HCT116 (cell line): ENCODE measurements at regions not wholly inside any gene's neighbourhood (a gene's known extent, or its start where the extent isn't known, plus 50 kb on each side); places are given as distances from the start of the nearest gene placed in this dataset.

Source experiments
- ATAC-seq: fragments of 200-7000 bp; cut with Tn5 transposase; 2 replicates; pipeline ENCODE4 v1.9.1; 2020; ENCODE audit warnings: mild to moderate bottlenecking, moderate library complexity
- BruUV-seq: library from RNA; stranded (reverse); fragments of 400-500 nt; replicated peaks from 2 replicates; lab custom pipeline; 2021; lab: Mats Ljungman, UMichigan
- CTCF ChIA-PET: fragments of 300-600 bp; sonication (Branson Sonifier 250); formaldehyde crosslinking; loops from one replicate; lab custom pipeline; 2021; ENCODE audit warnings: antibody characterized with exemption; lab: Charles Lee
- POLR2A ChIA-PET: fragments of 300-600, 350-600 bp; sonication (Branson Sonifier 250); formaldehyde crosslinking; loops from one replicate; lab custom pipeline; 2021; ENCODE audit warnings: antibody characterized with exemption; lab: Charles Lee
- RAD21 ChIA-PET, 2 experiments: fragments of 300-600 bp; sonication (Branson Sonifier 250); formaldehyde crosslinking; loops; one replicate each; lab custom pipeline; 2023; ENCODE audit warnings: low total read pairs in 2 of 2; ENCODE audit not compliant: uncharacterized antibody in 2 of 2, unreplicated experiment in 2 of 2, low non-redundant PET in 1 of 2; lab: Charles Lee
- DNase-seq: peaks from one replicate; pipeline ENCODE4 v3.0.0-alpha.2; 2010; ENCODE audit warnings: low read depth, low spot score
- H2AFZ ChIP-seq: fragments of 200-600 bp; shearing (Covaris generic), sonication (generic); 2 replicates; pipeline ENCODE4 v1.6.1; 2017; ENCODE audit warnings: low read depth, mixed run types, mixed read lengths, antibody characterized with exemption, low read length; ENCODE audit not compliant: poor library complexity, severe bottlenecking
- H3K27ac ChIP-seq: 2 replicates; pipeline ENCODE4 v1.5.1; 2012; ENCODE audit warnings: low read depth, low read length
- H3K27me3 ChIP-seq: fragments of 200-600 bp; sonication (generic); 2 replicates; pipeline ENCODE4 v1.6.1; 2016; ENCODE audit warnings: mixed run types, low read length, mixed read lengths; ENCODE audit not compliant: insufficient read depth
- H3K36me3 ChIP-seq, 2 experiments: fragments of 200-500 bp in 1 of 2; fragments of 200-600 bp in 1 of 2; sonication (Bioruptor generic) in 1 of 2; sonication (generic) in 1 of 2; 2 replicates each; pipeline versions ENCODE4 v1.5.1 to v1.6.1; 2014 to 2016; ENCODE audit warnings: low read length in 2 of 2, inconsistent platforms in 1 of 2, mixed read lengths in 1 of 2, mixed run types in 1 of 2; ENCODE audit not compliant: insufficient read depth in 2 of 2, control insufficient read depth in 1 of 2
- H3K4me1 ChIP-seq, 2 experiments: fragments of 200-600 bp in 1 of 2; sonication (generic) in 1 of 2; 2 replicates each; pipeline versions ENCODE4 v1.5.1 to v1.6.1; 2012 to 2017; ENCODE audit warnings: low read length in 2 of 2, inconsistent platforms in 1 of 2, mild to moderate bottlenecking in 1 of 2, mixed read lengths in 1 of 2, mixed run types in 1 of 2, moderate library complexity in 1 of 2; ENCODE audit not compliant: insufficient read depth in 2 of 2, control insufficient read depth in 1 of 2
- H3K4me2 ChIP-seq: fragments of 200-600 bp; sonication (generic); 2 replicates; pipeline ENCODE4 v1.6.1; 2017; ENCODE audit warnings: mixed run types, low read length, mixed read lengths
- H3K4me3 ChIP-seq, 2 experiments: fragments of 200-600 bp in 1 of 2; sonication (generic) in 1 of 2; replicated peaks in 1 of 2; 2 replicates each; pipeline ENCODE4 v1.5.1; 2011 to 2016; ENCODE audit warnings: low read length in 2 of 2, control low read depth in 1 of 2, low read depth in 1 of 2, mild to moderate bottlenecking in 1 of 2, mixed read lengths in 1 of 2, mixed run types in 1 of 2
- H3K79me2 ChIP-seq: fragments of 200-600 bp; sonication (generic); 2 replicates; pipeline ENCODE4 v1.6.1; 2017; ENCODE audit warnings: mild to moderate bottlenecking, mixed run types, low read length, moderate library complexity, mixed read lengths; ENCODE audit not compliant: insufficient read depth
- H3K9ac ChIP-seq: fragments of 200-600 bp; sonication (generic); 2 replicates; pipeline ENCODE4 v1.6.1; 2016; ENCODE audit warnings: low read length, mixed read lengths
- H3K9me2 ChIP-seq: fragments of 200-600 bp; sonication (generic), shearing (Covaris generic); 2 replicates; pipeline ENCODE4 v1.6.1; 2017; ENCODE audit warnings: mixed run types, mild to moderate bottlenecking, moderate library complexity; ENCODE audit not compliant: insufficient read depth
- H3K9me3 ChIP-seq, 2 experiments: fragments of 200-500 bp in 1 of 2; fragments of 200-600 bp in 1 of 2; sonication (Bioruptor generic) in 1 of 2; sonication (generic) in 1 of 2; 2 replicates each; pipeline ENCODE4 v1.6.1; 2014 to 2017; ENCODE audit warnings: low read length in 2 of 2, mixed read lengths in 2 of 2, inconsistent platforms in 1 of 2, low read depth in 1 of 2, mild to moderate bottlenecking in 1 of 2, mixed run types in 1 of 2, moderate library complexity in 1 of 2; ENCODE audit not compliant: control insufficient read depth in 1 of 2, insufficient read depth in 1 of 2
- H4K20me1 ChIP-seq: fragments of 200-600 bp; sonication (generic), shearing (Covaris generic); 2 replicates; pipeline ENCODE4 v1.6.1; 2017; ENCODE audit warnings: mixed run types, mild to moderate bottlenecking, moderate library complexity; ENCODE audit not compliant: insufficient read depth
- CBX3 ChIP-seq: IDR thresholded peaks from 2 replicates; pipeline ENCODE4 v1.6.1; 2012; ENCODE audit warnings: low read depth
- ELF1 ChIP-seq: IDR thresholded peaks from 2 replicates; pipeline ENCODE4 v1.6.1; 2012; ENCODE audit warnings: low read depth, borderline replicate concordance
- EZH2 ChIP-seq: fragments of 200-600 bp; sonication (generic); IDR thresholded peaks from 2 replicates; pipeline ENCODE4 v1.6.1; 2017; ENCODE audit warnings: antibody characterized with exemption, mixed run types
- EZH2phosphoT487 ChIP-seq: fragments of 200-600 bp; IDR thresholded peaks from 2 replicates; pipeline ENCODE4 v1.6.1; 2018; ENCODE audit warnings: antibody characterized with exemption, borderline replicate concordance
- FOSL1 ChIP-seq: IDR thresholded peaks from 2 replicates; pipeline ENCODE4 v1.6.1; 2012; ENCODE audit warnings: low read depth
- MAX ChIP-seq: IDR thresholded peaks from 2 replicates; pipeline ENCODE4 v1.6.1; 2012
- POLR2AphosphoS5 ChIP-seq: IDR thresholded peaks from 2 replicates; pipeline ENCODE4 v1.6.1; 2011; ENCODE audit warnings: mild to moderate bottlenecking, low read depth, low read length, moderate library complexity
- SP1 ChIP-seq: IDR thresholded peaks from 2 replicates; pipeline ENCODE4 v1.6.1; 2012; ENCODE audit warnings: low read depth
- SRF ChIP-seq: IDR thresholded peaks from 2 replicates; pipeline ENCODE4 v1.6.1; 2012; ENCODE audit warnings: low read depth
- TCF7L2 ChIP-seq: IDR thresholded peaks from 2 replicates; pipeline ENCODE4 v1.7.0; 2011; ENCODE audit warnings: borderline replicate concordance, inconsistent platforms; ENCODE audit not compliant: insufficient read depth, insufficient read length; ENCODE audit errors: extremely low read depth
- YY1 ChIP-seq: IDR thresholded peaks from 2 replicates; pipeline ENCODE4 v1.6.1; 2011; ENCODE audit warnings: low read length, low read depth, moderate library complexity, mild to moderate bottlenecking; ENCODE audit not compliant: insufficient replicate concordance; ENCODE audit errors: extremely low read depth
- ZFX ChIP-seq: fragments of 450-650 bp; IDR thresholded peaks from 2 replicates; pipeline ENCODE4 v1.6.1; 2017
- ZNF274 ChIP-seq: fragments of 200-500 bp; sonication (Bioruptor generic); IDR thresholded peaks from 2 replicates; pipeline ENCODE4 v1.6.1; 2014; ENCODE audit warnings: mild to moderate bottlenecking, low read depth, low read length, inconsistent platforms
- intact Hi-C: fragments of 100-400 bp; cut with micrococcal nuclease; formaldehyde crosslinking; loops from 2 replicates; pipeline ENCODE4 v1.10.0; 2022

- Histone ChIP-seq H3K9me2 (no peaks in the 10 kb centered on the region), H3K27ac (no peak overlapping the region), H3K79me2 (no peaks in the 10 kb centered on the region), H3K27me3 (no peaks in the 10 kb centered on the region), H3K36me3 (no peaks in the 10 kb centered on the region), H3K9me3 (no peaks in the 10 kb centered on the region), H3K4me2 (no peak overlapping the region), H3K4me1 (no peaks in the 10 kb centered on the region), H4K20me1 (no peaks in the 10 kb centered on the region), H3K9ac (no peak overlapping the region), H3K4me3 (no peak overlapping the region), H2AFZ (no peak overlapping the region)
- intact Hi-C loops, result no loop called here
- RAD21 ChIA-PET, result no interaction called here
- POLR2A ChIA-PET, result no interaction called here
- CTCF ChIA-PET, result no interaction called here
- no TSS peak for BruUV-seq
- ATAC-seq, result no peak
- TF ChIP-seq CBX3 (no peak), ZFX (no peak), ZNF274 (no peak), MAX (no peak), ELF1 (no peak), TCF7L2 (no peak), YY1 (no peak), EZH2phosphoT487 (no peak), SP1 (no peak), FOSL1 (no peak), SRF (no peak)
- DNase-seq, result no peak
Measured at GRCh38 chr17:77526259-77526711, 385.5 kb downstream of the SEC14L1 start.

GRCh38 chr17:77526728-77527350 lies 386.1 kb downstream of the SEC14L1 start:
- Histone ChIP-seq H4K20me1 (no peaks in the 10 kb centered on the region), H3K9me3 (no peaks in the 10 kb centered on the region), H2AFZ (peak overlapping the region; percentile 4), H3K27ac (no peak overlapping the region), H3K9ac (no peak overlapping the region), H3K27me3 (no peaks in the 10 kb centered on the region), H3K4me1 (no peaks in the 10 kb centered on the region), H3K36me3 (no peaks in the 10 kb centered on the region), H3K9me2 (no peaks in the 10 kb centered on the region), H3K4me2 (no peak overlapping the region), H3K79me2 (no peaks in the 10 kb centered on the region), H3K4me3 (no peak overlapping the region)
- ATAC-seq (no peak), DNase-seq (no peak)
- BruUV-seq, result no TSS peak
- TF ChIP-seq SP1 (no peak), EZH2 (no peak), YY1 (no peak), POLR2AphosphoS5 (no peak)
- ChIA-PET CTCF (no interaction called here), RAD21 (no interaction called here), POLR2A (no interaction called here)
- intact Hi-C loops, result no loop called here
